ENCODE measurements at regions not wholly inside any gene's neighbourhood (a gene's known extent, or its start where the extent isn't known, plus 50 kb on each side); places are given as distances from the start of the nearest gene placed in this dataset.

DNA sequence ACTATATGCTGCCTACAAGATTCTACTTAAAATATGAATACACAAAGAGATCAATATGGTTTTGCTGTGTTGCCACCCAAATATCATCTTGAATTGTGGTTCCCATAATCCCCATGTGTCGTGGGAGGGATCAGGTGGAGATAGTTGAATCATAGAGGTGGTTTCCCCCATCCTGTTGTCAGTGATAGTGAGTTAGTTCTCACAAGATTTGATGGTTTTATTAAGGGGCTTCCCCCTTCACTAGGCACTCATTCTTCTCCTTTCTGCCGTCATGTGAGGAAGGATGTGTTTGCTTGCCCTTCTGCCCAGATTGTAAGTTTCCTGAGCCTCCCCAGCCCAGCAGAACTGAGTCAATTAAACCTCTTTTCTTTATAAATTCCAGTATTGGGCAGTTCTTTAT, 654.4 kb upstream of the NR5A2 start:
- no peak for DNase-seq

DNA sequence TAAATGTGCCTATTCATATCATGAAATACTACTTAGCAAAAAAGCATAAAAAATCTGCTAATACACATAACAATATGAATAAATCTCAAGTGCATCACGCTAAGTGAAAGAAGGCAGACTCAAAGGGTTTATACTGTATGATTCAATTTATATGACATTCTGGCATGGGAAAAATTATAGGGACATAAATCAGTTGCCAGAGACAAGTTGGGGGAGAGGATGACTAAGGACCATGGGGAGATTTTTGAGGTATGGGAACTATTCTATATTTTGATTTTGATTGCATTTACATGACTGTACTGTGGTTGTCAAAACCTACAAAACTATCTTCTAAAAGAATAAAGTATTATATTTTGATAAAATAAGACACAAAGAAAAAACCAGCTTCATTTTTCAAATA, 650.3 kb upstream of the NR5A2 start:
- DNase-seq, result no peak

DNA sequence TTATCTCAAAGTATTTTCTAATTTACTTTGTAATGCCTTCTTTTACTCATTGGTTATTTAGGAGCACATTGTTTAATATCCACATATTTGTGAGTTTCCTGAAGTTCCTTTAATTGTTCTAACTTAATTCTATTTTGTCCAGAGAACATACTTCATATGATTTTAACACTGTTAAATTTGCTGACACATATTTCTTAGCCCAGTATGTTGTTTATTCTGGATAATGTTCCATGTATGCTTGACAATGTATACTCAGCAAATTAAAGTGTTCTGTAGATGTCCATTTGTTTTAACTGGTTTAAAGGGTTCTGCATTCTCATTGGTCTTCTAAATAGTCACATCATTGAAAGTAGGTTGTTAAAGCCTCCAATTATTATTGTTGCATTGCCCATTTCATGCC, 643.7 kb upstream of the NR5A2 start:
- no peak for DNase-seq

- no peak for DNase-seq
Measured at GRCh38 chr1:199394856-199395255, 632.7 kb upstream of the NR5A2 start.

- DNase-seq, result no peak
Measured at GRCh38 chr1:199396456-199396855, 631.1 kb upstream of the NR5A2 start.

- peak; percentile 57 for DNase-seq
Measured at GRCh38 chr1:199399996-199400724, 627.4 kb upstream of the NR5A2 start.

DNA sequence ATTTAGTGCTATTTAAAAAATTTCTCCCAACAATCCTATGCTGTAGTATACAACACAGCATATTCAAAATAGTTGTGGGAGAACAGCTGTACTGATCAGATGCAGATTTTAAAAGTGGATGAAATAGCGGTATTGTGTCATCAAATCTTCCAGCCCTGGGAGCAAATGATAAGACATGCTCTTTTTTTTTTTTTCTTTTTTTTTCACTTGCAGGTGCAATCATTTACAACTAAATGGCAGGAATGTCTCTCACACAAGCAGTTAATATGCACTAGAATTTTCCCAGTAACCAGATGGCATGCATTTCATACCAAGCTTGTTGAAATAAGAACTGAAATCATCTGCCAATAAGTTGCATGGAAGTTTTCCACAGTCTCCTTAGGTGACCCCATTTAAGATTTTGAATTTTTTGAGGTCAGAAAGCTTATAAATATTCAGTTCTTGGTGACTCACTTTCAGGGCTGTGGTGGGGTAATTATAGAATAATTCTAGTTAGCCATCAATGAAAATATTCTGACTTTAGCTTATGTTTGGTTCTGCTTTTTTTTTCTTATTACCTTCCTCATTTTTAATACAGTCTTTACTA, 623.9 kb upstream of the NR5A2 start:
- DNase-seq, result peak; percentile 32

- DNase-seq, result no peak
Measured at GRCh38 chr1:199404191-199404590, 623.3 kb upstream of the NR5A2 start.

DNA sequence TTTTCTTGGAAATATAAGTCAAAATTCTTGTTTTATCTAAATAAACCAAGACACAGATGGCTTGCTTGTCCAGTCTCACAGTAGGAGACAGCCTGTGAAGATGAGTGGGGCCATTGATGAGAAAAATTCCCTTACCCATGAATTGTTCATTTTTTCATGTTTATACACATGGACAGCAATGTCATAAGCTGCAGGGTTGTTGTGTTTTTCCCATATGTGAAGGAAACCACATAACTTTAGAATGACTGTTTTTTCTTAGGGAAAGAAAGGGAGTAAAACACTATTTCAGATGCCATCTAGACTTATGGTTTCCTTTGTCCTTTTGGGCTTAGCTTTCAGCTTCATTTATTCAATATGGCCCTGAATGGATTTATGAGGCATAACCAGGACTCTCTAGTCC, 622.5 kb upstream of the NR5A2 start:
- DNase-seq, result no peak

DNA sequence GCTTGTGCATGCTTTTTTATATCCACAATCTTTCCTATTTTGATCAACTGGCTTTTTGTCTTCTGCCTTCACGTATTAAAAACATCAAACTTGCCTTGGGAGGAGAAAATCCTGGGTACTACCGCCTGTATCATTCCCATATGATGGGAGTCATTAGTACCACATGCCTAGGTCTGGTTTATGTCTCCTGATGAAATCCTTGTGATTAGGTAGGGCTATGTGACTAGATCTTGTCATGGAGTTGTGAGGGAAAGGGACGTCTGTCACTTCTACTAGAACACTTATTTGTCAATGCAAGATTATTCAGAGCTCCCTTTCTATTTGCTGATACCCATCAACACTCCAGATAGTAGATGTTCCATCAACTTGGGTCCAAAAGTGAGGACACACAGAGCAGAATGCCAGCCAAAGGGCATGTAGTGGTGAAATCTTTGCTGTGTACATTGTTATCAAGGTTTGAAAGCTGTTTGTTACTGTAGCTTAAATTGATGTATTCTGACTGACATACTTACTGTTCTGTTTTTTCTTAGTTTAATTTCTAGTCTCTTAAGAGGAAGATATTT, 621.8 kb upstream of the NR5A2 start:
- no peak for DNase-seq

DNA sequence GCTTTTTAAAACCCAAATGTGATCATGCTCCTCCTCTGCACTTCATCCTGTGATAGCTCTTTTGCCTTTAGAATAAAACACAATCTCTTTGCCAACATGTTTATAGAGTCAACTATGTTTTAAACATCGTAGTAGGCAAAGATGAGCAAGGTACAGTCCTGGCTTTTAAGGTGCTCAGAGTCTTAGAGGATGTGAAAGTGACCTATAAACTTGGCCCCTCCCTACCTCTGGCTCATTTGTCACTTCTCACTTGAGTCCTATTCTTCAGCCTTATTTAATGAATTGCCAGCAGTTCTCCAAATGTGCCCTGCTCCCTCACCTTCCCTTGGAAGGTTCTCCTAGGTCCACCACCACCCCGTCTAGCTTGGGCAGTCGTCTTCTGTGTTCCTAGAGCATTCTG, 617.0 kb upstream of the NR5A2 start:
- DNase-seq, result no peak

GRCh38 chr1:199411506-199411905, 616.0 kb upstream of the NR5A2 start:
- no peak for DNase-seq

DNA sequence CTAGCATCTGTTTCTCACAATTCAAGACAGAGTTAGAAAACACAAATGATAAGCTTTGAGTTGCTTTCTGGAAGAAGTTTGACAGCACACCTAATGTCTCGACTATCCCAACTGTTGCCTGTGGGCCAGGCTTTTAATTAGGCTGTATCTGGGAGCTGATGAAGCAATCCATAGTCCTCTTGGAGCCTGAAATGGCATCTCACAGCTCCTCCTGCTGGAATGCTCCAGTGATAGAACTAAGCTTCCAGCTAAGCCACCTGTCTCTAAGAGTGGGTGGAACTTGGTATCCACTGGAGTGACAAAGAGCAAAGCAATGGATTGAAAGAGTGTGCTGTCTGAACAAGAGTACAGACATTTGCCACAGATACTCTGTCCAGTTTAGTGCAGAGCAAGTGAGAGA, 605.3 kb upstream of the NR5A2 start:
- peak; percentile 16 for DNase-seq

DNA sequence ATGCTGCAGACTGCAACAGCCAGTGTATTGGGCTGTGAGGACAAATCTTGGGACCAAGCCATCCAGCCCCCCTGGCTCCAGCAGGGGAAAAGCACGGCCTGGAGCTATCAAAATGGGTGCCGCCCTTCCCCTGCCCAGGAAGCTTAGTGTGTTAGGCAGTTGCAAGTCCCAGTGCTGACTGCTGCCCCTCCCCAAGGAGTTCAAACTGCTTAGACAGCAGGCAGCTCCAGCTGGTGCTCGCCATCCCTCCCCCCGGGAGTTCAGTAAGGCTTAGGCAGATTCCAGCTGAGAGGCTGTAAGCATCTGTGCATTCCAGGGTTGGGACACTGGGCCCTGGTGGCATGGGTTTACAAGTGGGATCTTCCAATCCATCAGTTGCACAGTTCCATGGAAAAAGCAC, 579.6 kb upstream of the NR5A2 start:
- no peak for DNase-seq

DNA sequence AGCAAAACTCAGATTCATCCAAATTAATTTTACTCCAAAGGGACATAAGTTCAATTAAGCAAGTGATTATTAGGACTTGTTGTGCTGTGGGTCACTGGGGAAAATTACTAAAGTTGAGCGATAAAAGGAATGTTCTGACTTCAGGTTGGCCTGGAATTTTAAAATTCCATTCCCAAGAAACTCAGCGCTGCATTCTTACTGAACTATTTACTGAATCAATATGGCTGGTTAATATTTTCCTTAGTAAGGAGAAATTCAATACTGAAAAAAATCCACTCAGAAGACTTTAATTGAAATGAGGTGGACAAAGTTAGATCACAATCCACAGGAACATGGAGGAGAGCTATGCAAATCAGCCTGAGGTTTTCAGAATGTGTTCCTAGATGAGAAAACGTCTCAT, 578.9 kb upstream of the NR5A2 start:
- DNase-seq, result no peak

GRCh38 chr1:199449221-199449620, 578.3 kb upstream of the NR5A2 start:
- no peak for DNase-seq

GRCh38 chr1:199449681-199450080, 577.8 kb upstream of the NR5A2 start:
- no peak for DNase-seq

DNA sequence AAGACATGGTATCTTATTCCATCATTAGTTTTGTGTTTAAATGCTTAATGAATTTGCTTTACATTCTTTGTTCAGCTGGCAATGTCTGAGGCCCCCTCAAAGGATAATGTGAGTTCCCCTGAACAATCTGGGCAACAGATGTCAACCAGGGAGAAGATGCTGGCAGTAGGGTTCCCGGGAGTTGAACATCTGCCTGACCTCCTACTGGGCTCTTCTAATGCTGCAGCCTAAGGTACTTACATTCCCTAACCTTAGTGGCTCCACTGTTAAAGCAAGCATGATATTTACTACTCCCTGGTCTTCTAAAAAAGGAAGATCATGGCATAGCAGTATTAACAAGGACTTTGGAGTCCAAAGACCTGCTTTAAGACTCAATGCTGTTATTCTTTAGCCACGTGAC, 574.9 kb upstream of the NR5A2 start:
- no peak for DNase-seq

DNA sequence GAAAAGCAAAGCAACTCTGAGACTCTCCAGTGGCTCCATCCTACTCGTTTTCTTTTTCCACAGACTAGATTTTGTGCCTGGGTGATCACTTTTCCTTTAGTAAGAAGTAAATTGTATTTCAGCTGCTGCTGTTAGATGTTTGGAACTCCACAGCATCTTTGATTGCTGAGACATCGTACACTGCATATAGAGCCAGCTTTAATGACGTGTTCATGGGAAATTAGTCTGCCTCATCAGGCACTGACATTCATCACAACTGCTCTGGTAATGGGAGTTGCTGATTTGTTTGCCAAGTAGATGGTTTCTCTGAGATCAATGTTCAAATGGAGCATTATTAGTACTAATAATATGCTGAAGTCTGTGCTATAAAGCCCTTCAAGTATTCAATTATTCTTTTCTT, 573.8 kb upstream of the NR5A2 start:
- DNase-seq, result no peak

DNA sequence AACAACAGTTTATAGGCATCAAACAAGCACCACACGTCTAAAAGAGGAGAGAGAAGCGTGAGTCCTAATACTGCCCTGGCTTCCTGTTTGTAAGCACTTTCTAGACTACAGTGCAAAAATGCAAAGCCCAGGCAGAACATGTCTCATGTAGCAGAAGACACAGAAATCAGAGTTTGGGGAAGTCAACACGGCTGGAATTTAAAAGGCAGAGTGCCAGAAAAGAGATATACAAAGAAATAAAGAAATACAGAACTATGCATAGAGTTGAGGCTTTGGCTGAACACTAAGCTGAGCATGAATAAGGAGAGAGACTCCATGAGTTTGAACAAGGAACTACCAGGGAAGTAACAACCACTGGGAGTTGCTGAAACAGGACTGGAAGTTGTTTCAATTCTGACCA, 566.6 kb upstream of the NR5A2 start:
- peak; percentile 45 for DNase-seq

- peak; percentile 83 for DNase-seq
Measured at GRCh38 chr1:199463521-199464127, 563.9 kb upstream of the NR5A2 start.

- no peak for DNase-seq
Measured at GRCh38 chr1:199466961-199467360, 560.5 kb upstream of the NR5A2 start.

- peak; percentile 11 for DNase-seq
Measured at GRCh38 chr1:199472018-199472417, 555.5 kb upstream of the NR5A2 start.

DNA sequence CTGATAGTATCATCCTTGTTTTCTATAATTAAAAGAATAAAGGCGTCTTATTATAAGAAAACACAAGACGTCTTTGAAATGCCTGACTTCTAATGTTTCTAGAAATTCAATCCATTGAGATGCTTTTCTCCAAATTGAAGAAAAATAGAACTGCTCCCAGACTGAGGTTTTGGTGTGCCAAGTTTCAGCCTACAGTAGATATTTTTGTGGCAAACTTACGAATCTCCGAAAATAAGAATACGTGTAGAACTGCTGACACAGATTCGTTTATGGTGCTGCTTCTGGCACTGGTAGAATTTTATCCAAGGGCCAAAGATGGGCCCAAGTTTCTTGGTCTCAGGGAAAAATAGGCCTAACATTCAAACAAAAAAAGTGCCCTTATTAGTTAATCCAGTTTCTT, 554.5 kb upstream of the NR5A2 start:
- DNase-seq, result no peak

All from hematopoietic multipotent progenitor cell treated with erythropoietin and hydrocortisone succinate and interleukin-3 and kit ligand, for 4 days (in vitro differentiated cells).